ENCODE measurements at regions not wholly inside any gene's neighbourhood (a gene's known extent, or its start where the extent isn't known, plus 50 kb on each side); places are given as distances from the start of the nearest gene placed in this dataset.
"Not testable (repeated sequence)": the region's sequence is repeated elsewhere in the genome, so short reads cannot be mapped to it uniquely, and the experiment has no call there.

DNA sequence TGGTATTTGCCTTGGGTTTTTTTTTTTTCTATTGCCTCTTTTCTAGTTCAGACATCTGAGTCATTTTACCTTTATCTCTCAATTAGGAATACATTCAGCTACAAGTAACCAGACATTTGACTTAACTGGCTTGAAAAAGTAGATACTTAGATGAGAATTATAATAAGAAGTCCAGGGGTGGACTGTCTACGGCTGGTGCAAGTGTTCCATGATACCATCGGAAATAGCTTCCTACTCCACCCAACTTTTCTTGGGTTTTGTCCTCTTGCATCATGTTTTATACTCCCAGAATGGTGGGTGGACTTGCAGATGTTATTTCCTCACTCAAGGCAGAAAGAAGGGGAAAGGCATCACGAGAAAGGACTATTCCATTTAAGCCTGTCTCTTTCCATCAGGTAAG, 104.7 kb downstream of the ARHGAP11B start:
- not testable (repeated sequence) for H2AFZ ChIP-seq (ENCODE audit: low read length); H3K4me1 ChIP-seq (ENCODE audit: insufficient read depth, low read length, severe bottlenecking); H3K27me3 ChIP-seq (ENCODE audit: insufficient read depth, low read length); H3K79me2 ChIP-seq (ENCODE audit: insufficient read depth, low read length); H3K4me3 ChIP-seq (ENCODE audit: low read depth, low read length, poor library complexity, severe bottlenecking); H3K9me3 ChIP-seq (ENCODE audit: low read length); H3K9me2 ChIP-seq (ENCODE audit: low read depth, low read length); H3F3A ChIP-seq (ENCODE audit: insufficient read depth, low read length); H3K9ac ChIP-seq (ENCODE audit: low read length); H3K4me2 ChIP-seq (ENCODE audit: low read length); H4K20me1 ChIP-seq (ENCODE audit: insufficient read depth, low read length); H3K27ac ChIP-seq (ENCODE audit: low read depth, low read length, poor library complexity, severe bottlenecking)
- H3K36me3 ChIP-seq (ENCODE audit: insufficient read depth, low read length): peaks cover 57% of the 10 kb centered on the region

GRCh38 chr15:30732100-30732499, 106.2 kb downstream of the ARHGAP11B start:
- H2AFZ ChIP-seq (ENCODE audit: low read length); H3K9me2 ChIP-seq (ENCODE audit: low read depth, low read length); H3K27ac ChIP-seq (ENCODE audit: low read depth, low read length, poor library complexity, severe bottlenecking); H3K4me1 ChIP-seq (ENCODE audit: insufficient read depth, low read length, severe bottlenecking); H3F3A ChIP-seq (ENCODE audit: insufficient read depth, low read length); H3K27me3 ChIP-seq (ENCODE audit: insufficient read depth, low read length); H3K79me2 ChIP-seq (ENCODE audit: insufficient read depth, low read length); H3K4me3 ChIP-seq (ENCODE audit: low read depth, low read length, poor library complexity, severe bottlenecking); H3K4me2 ChIP-seq (ENCODE audit: low read length); H4K20me1 ChIP-seq (ENCODE audit: insufficient read depth, low read length); H3K9me3 ChIP-seq (ENCODE audit: low read length); H3K9ac ChIP-seq (ENCODE audit: low read length): not testable (repeated sequence)
- H3K36me3 ChIP-seq (ENCODE audit: insufficient read depth, low read length): peaks cover 54% of the 10 kb centered on the region

DNA sequence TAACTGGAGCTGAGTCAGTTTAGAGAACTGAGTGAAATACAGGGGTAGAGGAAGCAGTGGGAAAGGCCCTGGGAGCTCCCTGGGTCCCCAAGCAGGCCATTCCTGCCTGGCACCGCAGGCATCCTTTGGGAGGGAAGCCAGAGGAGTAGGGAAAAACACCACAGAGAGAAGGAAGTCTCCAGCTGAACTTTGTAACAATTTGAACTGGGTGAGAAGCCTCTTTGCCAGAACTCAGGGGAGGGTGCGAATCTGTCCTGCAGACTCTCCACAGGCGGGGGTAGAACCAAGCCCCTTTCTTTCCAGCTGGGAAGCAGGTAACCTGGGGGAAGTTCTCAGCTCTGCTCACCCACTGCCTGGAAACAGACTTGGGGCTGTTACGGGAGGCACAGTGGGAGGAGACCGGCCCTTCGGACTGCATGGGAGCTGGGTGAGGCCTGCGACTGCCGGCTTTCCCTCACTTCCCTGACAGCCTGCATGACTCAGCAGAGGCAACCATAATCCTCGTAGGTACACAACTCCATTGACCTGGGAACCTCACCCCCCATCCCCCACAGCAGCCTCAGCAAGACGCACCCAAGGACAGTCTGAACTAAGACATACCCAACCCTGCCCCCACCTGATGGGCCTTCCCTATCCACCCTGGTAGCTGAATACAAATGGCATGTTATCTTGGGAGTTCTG, 110.1 kb downstream of the ARHGAP11B start:
- not testable (repeated sequence) for H3K4me3 ChIP-seq (ENCODE audit: low read depth, low read length, poor library complexity, severe bottlenecking); H3F3A ChIP-seq (ENCODE audit: insufficient read depth, low read length); H4K20me1 ChIP-seq (ENCODE audit: insufficient read depth, low read length); H3K9me3 ChIP-seq (ENCODE audit: low read length); H3K9me2 ChIP-seq (ENCODE audit: low read depth, low read length); H3K4me2 ChIP-seq (ENCODE audit: low read length); H3K27me3 ChIP-seq (ENCODE audit: insufficient read depth, low read length); H3K4me1 ChIP-seq (ENCODE audit: insufficient read depth, low read length, severe bottlenecking); H2AFZ ChIP-seq (ENCODE audit: low read length); H3K79me2 ChIP-seq (ENCODE audit: insufficient read depth, low read length); H3K27ac ChIP-seq (ENCODE audit: low read depth, low read length, poor library complexity, severe bottlenecking); H3K9ac ChIP-seq (ENCODE audit: low read length)
- peaks cover 42% of the 10 kb centered on the region for H3K36me3 ChIP-seq (ENCODE audit: insufficient read depth, low read length)

- H3F3A ChIP-seq (ENCODE audit: insufficient read depth, low read length); H3K9ac ChIP-seq (ENCODE audit: low read length); H3K9me2 ChIP-seq (ENCODE audit: low read depth, low read length); H3K4me3 ChIP-seq (ENCODE audit: low read depth, low read length, poor library complexity, severe bottlenecking); H4K20me1 ChIP-seq (ENCODE audit: insufficient read depth, low read length); H3K36me3 ChIP-seq (ENCODE audit: insufficient read depth, low read length); H3K4me1 ChIP-seq (ENCODE audit: insufficient read depth, low read length, severe bottlenecking); H3K27ac ChIP-seq (ENCODE audit: low read depth, low read length, poor library complexity, severe bottlenecking); H3K79me2 ChIP-seq (ENCODE audit: insufficient read depth, low read length); H3K9me3 ChIP-seq (ENCODE audit: low read length); H3K4me2 ChIP-seq (ENCODE audit: low read length); H2AFZ ChIP-seq (ENCODE audit: low read length); H3K27me3 ChIP-seq (ENCODE audit: insufficient read depth, low read length): not testable (repeated sequence)
Observed at GRCh38 chr15:30742796-30743195, 116.9 kb downstream of the ARHGAP11B start.

DNA sequence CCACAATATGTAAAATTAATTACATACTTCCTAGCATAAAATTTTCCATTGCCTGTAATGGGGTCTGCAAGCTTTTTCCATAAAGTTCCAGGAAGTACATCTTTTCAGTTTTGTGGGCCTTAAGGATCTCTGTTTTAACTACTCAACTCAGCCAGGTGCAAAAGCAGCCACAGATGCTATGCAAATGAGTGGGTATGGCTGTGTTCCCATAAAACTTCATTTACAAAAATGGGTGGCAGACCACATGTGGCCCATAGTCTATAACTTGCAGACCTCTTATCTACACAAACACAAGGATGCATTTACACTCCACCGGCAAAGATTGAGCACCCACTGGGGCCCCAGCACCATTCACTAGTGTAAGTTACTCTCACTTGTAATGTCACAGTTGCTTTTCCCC, 123.1 kb downstream of the ARHGAP11B start:
- not testable (repeated sequence) for H3K79me2 ChIP-seq (ENCODE audit: insufficient read depth, low read length); H4K20me1 ChIP-seq (ENCODE audit: insufficient read depth, low read length); H3K27me3 ChIP-seq (ENCODE audit: insufficient read depth, low read length); H3F3A ChIP-seq (ENCODE audit: insufficient read depth, low read length); H3K9me3 ChIP-seq (ENCODE audit: low read length); H3K4me2 ChIP-seq (ENCODE audit: low read length); H3K4me1 ChIP-seq (ENCODE audit: insufficient read depth, low read length, severe bottlenecking); H3K4me3 ChIP-seq (ENCODE audit: low read depth, low read length, poor library complexity, severe bottlenecking); H3K9me2 ChIP-seq (ENCODE audit: low read depth, low read length); H3K27ac ChIP-seq (ENCODE audit: low read depth, low read length, poor library complexity, severe bottlenecking); H2AFZ ChIP-seq (ENCODE audit: low read length); H3K9ac ChIP-seq (ENCODE audit: low read length)
- peaks cover 11% of the 10 kb centered on the region for H3K36me3 ChIP-seq (ENCODE audit: insufficient read depth, low read length)

- H3K4me3 ChIP-seq (ENCODE audit: low read depth, low read length, poor library complexity, severe bottlenecking); H3K27me3 ChIP-seq (ENCODE audit: insufficient read depth, low read length); H4K20me1 ChIP-seq (ENCODE audit: insufficient read depth, low read length); H3K9me3 ChIP-seq (ENCODE audit: low read length); H3K9ac ChIP-seq (ENCODE audit: low read length); H3K27ac ChIP-seq (ENCODE audit: low read depth, low read length, poor library complexity, severe bottlenecking); H2AFZ ChIP-seq (ENCODE audit: low read length); H3F3A ChIP-seq (ENCODE audit: insufficient read depth, low read length); H3K4me2 ChIP-seq (ENCODE audit: low read length); H3K4me1 ChIP-seq (ENCODE audit: insufficient read depth, low read length, severe bottlenecking); H3K9me2 ChIP-seq (ENCODE audit: low read depth, low read length); H3K79me2 ChIP-seq (ENCODE audit: insufficient read depth, low read length): not testable (repeated sequence)
- H3K36me3 ChIP-seq (ENCODE audit: insufficient read depth, low read length): peaks cover 16% of the 10 kb centered on the region
Observed at GRCh38 chr15:30755036-30755687, 129.2 kb downstream of the ARHGAP11B start.

- not testable (repeated sequence) for H3K27ac ChIP-seq (ENCODE audit: low read depth, low read length, poor library complexity, severe bottlenecking); H3K9me2 ChIP-seq (ENCODE audit: low read depth, low read length); H3K4me2 ChIP-seq (ENCODE audit: low read length); H3K4me3 ChIP-seq (ENCODE audit: low read depth, low read length, poor library complexity, severe bottlenecking); H3K9me3 ChIP-seq (ENCODE audit: low read length); H3K4me1 ChIP-seq (ENCODE audit: insufficient read depth, low read length, severe bottlenecking); H3F3A ChIP-seq (ENCODE audit: insufficient read depth, low read length); H3K9ac ChIP-seq (ENCODE audit: low read length); H4K20me1 ChIP-seq (ENCODE audit: insufficient read depth, low read length); H2AFZ ChIP-seq (ENCODE audit: low read length); H3K79me2 ChIP-seq (ENCODE audit: insufficient read depth, low read length); H3K27me3 ChIP-seq (ENCODE audit: insufficient read depth, low read length)
- peaks cover 10% of the 10 kb centered on the region for H3K36me3 ChIP-seq (ENCODE audit: insufficient read depth, low read length)
Observed at GRCh38 chr15:30760633-30761032, 134.7 kb downstream of the ARHGAP11B start.
